ENCODE measurements at regions not wholly inside any gene's neighbourhood (a gene's known extent, or its start where the extent isn't known, plus 50 kb on each side); places are given as distances from the start of the nearest gene placed in this dataset.
"Not testable (repeated sequence)": the region's sequence is repeated elsewhere in the genome, so short reads cannot be mapped to it uniquely, and the experiment has no call there.

DNA sequence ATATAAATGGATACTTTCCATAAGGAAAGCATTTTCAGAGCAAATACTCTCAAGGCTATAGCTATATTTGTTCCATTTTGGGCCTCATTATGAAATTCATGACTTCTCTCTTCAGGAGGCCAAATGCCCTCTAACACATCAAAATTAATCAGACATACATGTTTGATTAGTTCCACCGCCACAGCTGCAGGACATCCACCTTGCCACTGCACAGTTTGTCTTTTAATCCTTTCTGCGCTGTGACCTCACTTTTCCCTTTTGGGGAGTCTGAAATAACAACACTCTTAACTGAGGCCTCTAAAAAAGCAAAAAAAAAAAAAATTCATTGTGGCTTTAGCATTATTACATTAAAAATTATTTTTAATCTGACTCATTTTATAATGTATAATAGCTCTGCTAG is 279.1 kb upstream of the CDH12 start:
- TF ChIP-seq, protein P1, sequence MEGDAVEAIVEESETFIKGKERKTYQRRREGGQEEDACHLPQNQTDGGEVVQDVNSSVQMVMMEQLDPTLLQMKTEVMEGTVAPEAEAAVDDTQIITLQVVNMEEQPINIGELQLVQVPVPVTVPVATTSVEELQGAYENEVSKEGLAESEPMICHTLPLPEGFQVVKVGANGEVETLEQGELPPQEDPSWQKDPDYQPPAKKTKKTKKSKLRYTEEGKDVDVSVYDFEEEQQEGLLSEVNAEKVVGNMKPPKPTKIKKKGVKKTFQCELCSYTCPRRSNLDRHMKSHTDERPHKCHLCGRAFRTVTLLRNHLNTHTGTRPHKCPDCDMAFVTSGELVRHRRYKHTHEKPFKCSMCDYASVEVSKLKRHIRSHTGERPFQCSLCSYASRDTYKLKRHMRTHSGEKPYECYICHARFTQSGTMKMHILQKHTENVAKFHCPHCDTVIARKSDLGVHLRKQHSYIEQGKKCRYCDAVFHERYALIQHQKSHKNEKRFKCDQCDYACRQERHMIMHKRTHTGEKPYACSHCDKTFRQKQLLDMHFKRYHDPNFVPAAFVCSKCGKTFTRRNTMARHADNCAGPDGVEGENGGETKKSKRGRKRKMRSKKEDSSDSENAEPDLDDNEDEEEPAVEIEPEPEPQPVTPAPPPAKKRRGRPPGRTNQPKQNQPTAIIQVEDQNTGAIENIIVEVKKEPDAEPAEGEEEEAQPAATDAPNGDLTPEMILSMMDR (conservative IDR thresholded peaks at IDR 0.05; ENCODE audit: low read length), result no peak
- H3K4me3 ChIP-seq (ENCODE audit: low read length), result no peak overlapping the region

DNA sequence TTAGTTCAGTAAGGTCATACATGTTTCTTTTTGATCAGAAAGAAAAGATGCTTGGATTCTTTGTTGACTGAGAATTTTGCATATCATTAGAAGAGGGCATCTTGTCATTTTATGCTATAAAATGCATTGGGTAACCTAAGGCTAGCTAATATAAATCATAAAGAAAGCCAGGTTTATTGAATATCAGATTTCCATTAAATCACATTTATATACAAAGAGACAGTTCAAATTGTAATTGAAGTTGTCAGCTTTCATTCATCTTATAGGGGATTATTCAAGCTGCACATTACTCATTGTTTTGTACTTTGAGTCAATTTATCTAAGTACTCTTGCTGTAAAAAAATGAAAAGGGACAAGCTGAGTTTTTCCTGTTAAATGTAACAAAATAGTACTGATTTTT is 259.1 kb upstream of the CDH12 start:
- no peak for DNase-seq (ENCODE audit: low read depth)
- TF ChIP-seq, protein P1 (conservative IDR thresholded peaks at IDR 0.05; ENCODE audit: low read length), result no peak

More for the DNA sequence above, 279.1 kb upstream of the CDH12 start:
- DNase-seq (ENCODE audit: low read depth), result no peak

DNA sequence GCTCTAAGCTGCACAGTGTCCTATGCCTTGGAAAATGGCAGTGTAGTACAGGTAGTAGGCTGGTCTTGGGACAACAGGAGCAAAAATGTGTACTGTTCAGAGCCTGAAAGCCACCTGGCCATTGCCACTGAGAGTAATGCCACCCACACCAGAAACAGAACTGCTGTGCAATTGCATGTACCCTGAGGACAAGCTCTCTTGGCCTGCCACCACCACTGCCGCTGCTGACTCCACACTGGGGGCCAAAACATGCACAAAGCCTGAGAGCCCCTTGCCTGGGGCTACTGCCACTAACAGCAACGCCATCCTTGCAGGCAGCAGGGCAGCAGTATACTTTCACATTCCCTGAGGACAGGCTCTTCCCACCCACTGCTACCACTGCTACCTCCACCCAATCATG is 251.9 kb upstream of the CDH12 start:
- no peak overlapping the region for H3K4me3 ChIP-seq (ENCODE audit: low read length)
- TF ChIP-seq, protein P1 (conservative IDR thresholded peaks at IDR 0.05; ENCODE audit: low read length), result no peak
- no peak for DNase-seq (ENCODE audit: low read depth)

More for the DNA sequence above, 259.1 kb upstream of the CDH12 start:
- no peak overlapping the region for H3K4me3 ChIP-seq (ENCODE audit: low read length)

DNA sequence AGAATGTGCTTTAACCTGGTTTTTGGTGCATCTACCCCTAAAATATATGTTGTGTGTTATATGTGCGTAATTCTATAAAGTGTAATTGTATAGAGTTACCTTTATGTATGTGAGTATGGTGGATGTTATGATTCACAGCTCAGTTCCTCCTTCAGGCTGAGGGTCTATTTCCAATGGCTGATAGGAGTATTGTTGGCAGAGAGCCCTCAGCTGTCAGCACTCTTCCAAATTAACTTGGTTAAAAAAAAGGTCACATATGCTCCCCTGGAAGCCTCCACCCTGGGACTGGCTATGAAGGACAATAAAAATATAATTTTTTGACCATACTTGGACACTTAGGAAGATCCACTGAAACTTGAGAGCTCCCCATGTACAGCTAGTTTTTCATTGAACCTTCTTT is 250.4 kb upstream of the CDH12 start:
- no peak for DNase-seq (ENCODE audit: low read depth)
- TF ChIP-seq, protein P1 (conservative IDR thresholded peaks at IDR 0.05; ENCODE audit: low read length), result no peak
- no peak overlapping the region for H3K4me3 ChIP-seq (ENCODE audit: low read length)

DNA sequence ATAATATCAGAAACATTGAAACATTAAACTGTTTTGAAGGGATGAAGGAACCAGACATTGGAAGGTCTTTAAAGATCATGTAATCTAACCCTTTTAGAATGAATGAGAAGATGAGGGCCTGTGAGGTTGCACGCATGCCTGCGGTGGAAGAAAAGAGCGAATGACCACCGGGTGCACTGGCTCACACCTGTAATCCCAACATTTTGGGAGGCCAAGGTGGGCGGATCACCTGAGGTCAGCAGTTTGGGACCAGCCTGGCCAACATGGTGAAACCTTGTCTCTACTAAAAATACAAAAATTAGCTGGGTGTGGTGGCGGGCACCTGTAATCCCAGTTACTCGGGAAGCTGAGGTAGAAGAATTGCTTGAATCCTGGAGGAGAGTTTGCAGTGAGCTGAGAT is 242.3 kb upstream of the CDH12 start:
- not testable (repeated sequence) for DNase-seq (ENCODE audit: low read depth); H3K4me3 ChIP-seq (ENCODE audit: low read length)

DNA sequence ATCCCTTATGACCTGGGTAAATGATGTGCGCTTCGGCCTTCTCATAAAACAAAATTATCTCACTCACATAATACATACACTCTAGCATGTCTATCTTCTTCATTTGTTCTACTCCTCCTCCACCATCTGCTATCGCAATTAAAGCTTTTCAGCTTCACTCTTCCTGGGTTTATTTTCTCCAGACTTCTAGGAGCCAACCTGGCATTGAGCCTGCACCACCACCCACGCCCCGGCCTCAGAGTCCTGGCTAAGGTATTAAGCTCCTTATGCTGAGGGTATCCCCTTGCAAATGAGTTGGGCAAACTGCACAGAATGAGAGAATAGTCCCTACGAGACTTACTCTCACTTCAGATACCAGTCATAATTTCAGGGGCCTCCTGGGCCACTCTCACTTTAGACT is 236.1 kb upstream of the CDH12 start:
- DNase-seq (ENCODE audit: low read depth), result no peak
- TF ChIP-seq, protein P1 (conservative IDR thresholded peaks at IDR 0.05; ENCODE audit: low read length), result no peak
- no peak overlapping the region for H3K4me3 ChIP-seq (ENCODE audit: low read length)

DNA sequence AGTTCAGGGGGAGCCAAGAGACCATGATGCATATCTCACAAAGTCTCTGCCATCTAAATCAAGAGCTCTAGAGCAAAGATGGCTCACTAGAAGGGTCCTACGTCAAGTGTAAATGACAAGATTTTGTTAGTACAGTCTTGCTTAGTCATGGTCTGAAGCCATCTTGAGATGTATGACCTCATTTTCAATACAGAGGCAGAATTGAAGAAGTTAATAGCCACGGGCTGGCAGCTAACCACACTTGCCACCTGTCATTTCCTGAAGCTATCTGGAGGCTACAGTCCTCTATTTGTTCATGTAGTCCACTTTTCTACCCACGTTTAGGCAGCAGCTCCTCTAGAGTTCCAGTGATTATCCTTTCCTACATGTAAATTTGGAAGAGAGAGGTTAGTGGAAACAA is 231.7 kb upstream of the CDH12 start:
- H3K4me3 ChIP-seq (ENCODE audit: low read length), result no peak overlapping the region
- TF ChIP-seq, protein P1 (conservative IDR thresholded peaks at IDR 0.05; ENCODE audit: low read length), result no peak
- DNase-seq (ENCODE audit: low read depth), result no peak

DNA sequence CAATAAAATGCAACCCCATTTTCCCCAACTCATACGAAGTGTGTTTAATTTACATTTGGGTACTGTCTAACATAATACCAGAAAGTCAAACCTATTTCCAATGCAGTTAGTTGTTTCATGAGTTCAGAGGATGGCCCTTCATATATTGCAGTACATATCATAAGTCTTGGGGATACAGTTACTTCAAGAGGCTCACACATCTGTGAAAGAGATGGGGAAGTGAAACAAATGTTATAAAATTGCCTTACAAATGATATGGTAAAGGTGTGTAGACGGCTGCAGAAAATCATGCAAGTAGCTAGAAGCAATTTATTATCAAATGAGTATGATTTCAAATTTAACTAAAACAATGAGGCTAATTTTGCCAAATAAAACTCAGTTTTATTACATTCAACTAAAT is 219.0 kb upstream of the CDH12 start:
- DNase-seq (ENCODE audit: low read depth), result no peak
- TF ChIP-seq, protein P1 (conservative IDR thresholded peaks at IDR 0.05; ENCODE audit: low read length), result no peak
- no peak overlapping the region for H3K4me3 ChIP-seq (ENCODE audit: low read length)

Measured in AG10803 (cell line).